Tibial nerve (tissue), 4 donors: ENCODE measurements at regions not wholly inside any gene's neighbourhood (a gene's known extent, or its start where the extent isn't known, plus 50 kb on each side); places are given as distances from the start of the nearest gene placed in this dataset.

Experiments
- DNase-seq, 2 donors: peaks; one replicate each; pipeline ENCODE4 v3.0.0-alpha.2; 2019; ENCODE audit warnings: low spot score in 2 of 2
- H3K27ac ChIP-seq, 4 donors: fragments of 200-600 bp; sonication (generic) in 3 of 4; one replicate each; pipeline ENCODE4 v1.5.1; 2017 to 2019; ENCODE audit warnings: mild to moderate bottlenecking in 1 of 4
- H3K27me3 ChIP-seq, 2 donors: fragments of 200-600 bp; sonication (generic) in 1 of 2; one replicate each; pipeline versions ENCODE4 v1.5.1 to v1.6.0; 2017 to 2019
- H3K36me3 ChIP-seq, 3 donors: fragments of 200-600 bp; sonication (generic); one replicate each; pipeline ENCODE4 v1.5.1; 2018 to 2019
- H3K4me1 ChIP-seq, 4 donors: fragments of 200-600 bp; sonication (generic) in 3 of 4; one replicate each; pipeline ENCODE4 v1.5.1; 2017 to 2019
- H3K4me3 ChIP-seq, 4 donors: fragments of 200-600 bp; sonication (generic) in 3 of 4; one replicate each; pipeline ENCODE4 v1.5.1; 2017 to 2019; ENCODE audit warnings: mild to moderate bottlenecking in 1 of 4, moderate library complexity in 1 of 4
- H3K9me3 ChIP-seq, 4 donors: fragments of 200-600 bp; sonication (generic) in 3 of 4; one replicate each; pipeline ENCODE4 v1.5.1; 2017 to 2019
- CTCF ChIP-seq, 5 experiments: fragments of 200-600 bp in 3 of 5; fragments of 450-650 bp in 2 of 5; sonication (generic) in 3 of 5; IDR thresholded peaks; one replicate each; pipeline ENCODE4 v1.5.1; 2016 to 2019; ENCODE audit warnings: antibody characterized with exemption in 5 of 5, mild to moderate bottlenecking in 3 of 5, moderate library complexity in 2 of 5
- EP300 ChIP-seq, 2 donors: sonication (generic); formaldehyde crosslinking; IDR thresholded peaks; one replicate each; pipeline ENCODE4 v1.6.1; 2017; ENCODE audit warnings: antibody characterized with exemption in 2 of 2, mild to moderate bottlenecking in 1 of 2
- POLR2A ChIP-seq, 2 donors: fragments of 450-650 bp; IDR thresholded peaks; one replicate each; pipeline ENCODE4 v1.6.1; 2017; ENCODE audit warnings: antibody characterized with exemption in 2 of 2, mild to moderate bottlenecking in 2 of 2, moderate library complexity in 2 of 2
- WGBS, 2 donors: methylation state at CpG; one replicate each; pipeline ENCODE4 v1.1.5; 2018; 5-methylcytosine and 5-hydroxymethylcytosine counted together

- Histone ChIP-seq H3K36me3 (no peaks in the 10 kb centered on the region), H3K27ac (no peak overlapping the region), H3K27me3 (no peaks in the 10 kb centered on the region), H3K4me1 (peaks cover 0 to 53% (median 34%) of the 10 kb centered on the region in 4 donors), H3K4me3 (no peak overlapping the region), H3K9me3 (no peaks in the 10 kb centered on the region)
- WGBS, 2 donors = 88 to 91% methylated on average over 4 of the region's 4 CpGs
- no peak for TF ChIP-seq EP300 (IDR thresholded peaks at IDR 0.05)
- TF ChIP-seq CTCF (IDR thresholded peaks at IDR 0.05) = no peak
- DNase-seq = no peak
These were observed 66.2 kb upstream of the STEAP1B start for GRCh38 chr7:22566176-22566575.

- Histone ChIP-seq H3K36me3 (no peaks in the 10 kb centered on the region), H3K9me3 (no peaks in the 10 kb centered on the region), H3K4me1 (peaks cover 0 to 61% (median 36%) of the 10 kb centered on the region in 4 donors), H3K27ac (peak overlapping the region in 2 of 4 donors; percentile 8 to 38), H3K4me3 (no peak overlapping the region), H3K27me3 (no peaks in the 10 kb centered on the region)
- 30 to 36% methylated on average over 1 of the region's 1 CpG for WGBS, 2 donors
- DNase-seq = no peak
- no peak for TF ChIP-seq CTCF (IDR thresholded peaks at IDR 0.05)
- TF ChIP-seq EP300 (IDR thresholded peaks at IDR 0.05) = no peak
- no peak for TF ChIP-seq POLR2A (IDR thresholded peaks at IDR 0.05)
These were observed 65.4 kb upstream of the STEAP1B start for GRCh38 chr7:22565315-22565811.

- Histone ChIP-seq H3K36me3 (no peaks in the 10 kb centered on the region), H3K4me1 (peaks cover 0 to 68% (median 36%) of the 10 kb centered on the region in 4 donors), H3K27me3 (no peaks in the 10 kb centered on the region), H3K4me3 (no peak overlapping the region), H3K27ac (peak overlapping the region in 2 of 4 donors; percentile 38 to 73), H3K9me3 (no peaks in the 10 kb centered on the region)
- no peak for TF ChIP-seq EP300 (IDR thresholded peaks at IDR 0.05)
- no peak for TF ChIP-seq CTCF (IDR thresholded peaks at IDR 0.05)
- DNase-seq = peak in 1 of 2 donors; percentile 31
- WGBS, 2 donors = 51 to 63% methylated on average over 6 of the region's 6 CpGs
These were observed 64.6 kb upstream of the STEAP1B start for GRCh38 chr7:22564511-22565045.

- TF ChIP-seq CTCF (IDR thresholded peaks at IDR 0.05) (no peak), POLR2A (IDR thresholded peaks at IDR 0.05) (no peak), EP300 (IDR thresholded peaks at IDR 0.05) (no peak)
- Histone ChIP-seq H3K27ac (peak overlapping the region in 2 of 4 donors; percentile 28 to 73), H3K9me3 (no peaks in the 10 kb centered on the region), H3K4me3 (no peak overlapping the region), H3K36me3 (no peaks in the 10 kb centered on the region), H3K4me1 (peaks cover 0 to 68% (median 36%) of the 10 kb centered on the region in 4 donors), H3K27me3 (no peaks in the 10 kb centered on the region)
- 55 to 66% methylated on average over 11 of the region's 11 CpGs for WGBS, 2 donors
- no peak for DNase-seq
These were observed 63.7 kb upstream of the STEAP1B start for GRCh38 chr7:22563621-22564241.

GRCh38 chr7:22563032-22563501, 63.1 kb upstream of the STEAP1B start:
- H3K4me3 ChIP-seq = peak overlapping the region in 1 of 4 donors; percentile 8
- peak overlapping the region in 2 of 4 donors; percentile 28 to 73 for H3K27ac ChIP-seq
- H3K9me3 ChIP-seq = no peaks in the 10 kb centered on the region
- no peaks in the 10 kb centered on the region for H3K27me3 ChIP-seq
- no peak for DNase-seq
- TF ChIP-seq POLR2A (IDR thresholded peaks at IDR 0.05) = no peak
- no peak for TF ChIP-seq CTCF (IDR thresholded peaks at IDR 0.05)
- TF ChIP-seq EP300 (IDR thresholded peaks at IDR 0.05) = no peak
- WGBS, 2 donors = 27 to 37% methylated on average over 10 of the region's 10 CpGs
- peaks cover 0 to 68% (median 36%) of the 10 kb centered on the region in 4 donors for H3K4me1 ChIP-seq
- H3K36me3 ChIP-seq = no peaks in the 10 kb centered on the region
